ENCODE measurements at regions not wholly inside any gene's neighbourhood (a gene's known extent, or its start where the extent isn't known, plus 50 kb on each side); places are given as distances from the start of the nearest gene placed in this dataset.

- TF ChIP-seq NCOR1 (IDR thresholded peaks at IDR 0.05) = peak; percentile 81
- TF ChIP-seq PKNOX1 (IDR thresholded peaks at IDR 0.05) = peak; percentile 88
- peak; percentile 77 for TF ChIP-seq RFX1 (IDR thresholded peaks at IDR 0.05)
- no peak for TF ChIP-seq ZNF431 (CRISPR knock-in tag; IDR thresholded peaks at IDR 0.05)
- peak; percentile 91 for TF ChIP-seq RNF2 (IDR thresholded peaks at IDR 0.05)
- no peak for TF ChIP-seq PHB2 (IDR thresholded peaks at IDR 0.05; ENCODE audit: low read depth)
- TF ChIP-seq, protein P1, sequence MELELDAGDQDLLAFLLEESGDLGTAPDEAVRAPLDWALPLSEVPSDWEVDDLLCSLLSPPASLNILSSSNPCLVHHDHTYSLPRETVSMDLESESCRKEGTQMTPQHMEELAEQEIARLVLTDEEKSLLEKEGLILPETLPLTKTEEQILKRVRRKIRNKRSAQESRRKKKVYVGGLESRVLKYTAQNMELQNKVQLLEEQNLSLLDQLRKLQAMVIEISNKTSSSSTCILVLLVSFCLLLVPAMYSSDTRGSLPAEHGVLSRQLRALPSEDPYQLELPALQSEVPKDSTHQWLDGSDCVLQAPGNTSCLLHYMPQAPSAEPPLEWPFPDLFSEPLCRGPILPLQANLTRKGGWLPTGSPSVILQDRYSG (tag; conservative IDR thresholded peaks at IDR 0.05; ENCODE audit: low read depth) = no peak
- peak; percentile 52; the same call in 1 of the 2 replicates for TF ChIP-seq MECOM (CRISPR knock-in tag; IDR thresholded peaks at IDR 0.05)
- TF ChIP-seq JUND (IDR thresholded peaks at IDR 0.05; ENCODE audit: borderline replicate concordance, low read depth, low read length) = peak; percentile 62
- peak; percentile 63; the same call in 1 of the 3 replicates for TF ChIP-seq JUND (tag; IDR thresholded peaks at IDR 0.05; ENCODE audit: borderline replicate concordance, low read depth, low read length)
- TF ChIP-seq, protein P2, sequence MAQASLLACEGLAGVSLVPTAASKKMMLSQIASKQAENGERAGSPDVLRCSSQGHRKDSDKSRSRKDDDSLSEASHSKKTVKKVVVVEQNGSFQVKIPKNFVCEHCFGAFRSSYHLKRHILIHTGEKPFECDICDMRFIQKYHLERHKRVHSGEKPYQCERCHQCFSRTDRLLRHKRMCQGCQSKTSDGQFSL (CRISPR knock-in tag; IDR thresholded peaks at IDR 0.05) = peak; percentile 95
- TF ChIP-seq, protein P2 (tag; IDR thresholded peaks at IDR 0.05) = peak in 1 of 2 experiments; percentile 81; a peak in 2 of 4 replicates
- peak; percentile 84 for TF ChIP-seq DPF2 (IDR thresholded peaks at IDR 0.05)
- no peak for TF ChIP-seq ZC3H11A (IDR thresholded peaks at IDR 0.05; ENCODE audit: low read depth, low read length)
- TF ChIP-seq SMAD2 (IDR thresholded peaks at IDR 0.05; ENCODE audit: low read depth, low read length) = no peak
- no peak for TF ChIP-seq NR2C2 (CRISPR knock-in tag; IDR thresholded peaks at IDR 0.05)
- TF ChIP-seq NR2C2 (tag; IDR thresholded peaks at IDR 0.05) = peak; percentile 50
- TF ChIP-seq, protein P3, sequence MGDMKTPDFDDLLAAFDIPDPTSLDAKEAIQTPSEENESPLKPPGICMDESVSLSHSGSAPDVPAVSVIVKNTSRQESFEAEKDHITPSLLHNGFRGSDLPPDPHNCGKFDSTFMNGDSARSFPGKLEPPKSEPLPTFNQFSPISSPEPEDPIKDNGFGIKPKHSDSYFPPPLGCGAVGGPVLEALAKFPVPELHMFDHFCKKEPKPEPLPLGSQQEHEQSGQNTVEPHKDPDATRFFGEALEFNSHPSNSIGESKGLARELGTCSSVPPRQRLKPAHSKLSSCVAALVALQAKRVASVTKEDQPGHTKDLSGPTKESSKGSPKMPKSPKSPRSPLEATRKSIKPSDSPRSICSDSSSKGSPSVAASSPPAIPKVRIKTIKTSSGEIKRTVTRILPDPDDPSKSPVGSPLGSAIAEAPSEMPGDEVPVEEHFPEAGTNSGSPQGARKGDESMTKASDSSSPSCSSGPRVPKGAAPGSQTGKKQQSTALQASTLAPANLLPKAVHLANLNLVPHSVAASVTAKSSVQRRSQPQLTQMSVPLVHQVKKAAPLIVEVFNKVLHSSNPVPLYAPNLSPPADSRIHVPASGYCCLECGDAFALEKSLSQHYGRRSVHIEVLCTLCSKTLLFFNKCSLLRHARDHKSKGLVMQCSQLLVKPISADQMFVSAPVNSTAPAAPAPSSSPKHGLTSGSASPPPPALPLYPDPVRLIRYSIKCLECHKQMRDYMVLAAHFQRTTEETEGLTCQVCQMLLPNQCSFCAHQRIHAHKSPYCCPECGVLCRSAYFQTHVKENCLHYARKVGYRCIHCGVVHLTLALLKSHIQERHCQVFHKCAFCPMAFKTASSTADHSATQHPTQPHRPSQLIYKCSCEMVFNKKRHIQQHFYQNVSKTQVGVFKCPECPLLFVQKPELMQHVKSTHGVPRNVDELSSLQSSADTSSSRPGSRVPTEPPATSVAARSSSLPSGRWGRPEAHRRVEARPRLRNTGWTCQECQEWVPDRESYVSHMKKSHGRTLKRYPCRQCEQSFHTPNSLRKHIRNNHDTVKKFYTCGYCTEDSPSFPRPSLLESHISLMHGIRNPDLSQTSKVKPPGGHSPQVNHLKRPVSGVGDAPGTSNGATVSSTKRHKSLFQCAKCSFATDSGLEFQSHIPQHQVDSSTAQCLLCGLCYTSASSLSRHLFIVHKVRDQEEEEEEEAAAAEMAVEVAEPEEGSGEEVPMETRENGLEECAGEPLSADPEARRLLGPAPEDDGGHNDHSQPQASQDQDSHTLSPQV (IDR thresholded peaks at IDR 0.05) = peak; percentile 68
- peak; percentile 61 for TF ChIP-seq EGR1 (conservative IDR thresholded peaks at IDR 0.05)
- TF ChIP-seq, protein P4, sequence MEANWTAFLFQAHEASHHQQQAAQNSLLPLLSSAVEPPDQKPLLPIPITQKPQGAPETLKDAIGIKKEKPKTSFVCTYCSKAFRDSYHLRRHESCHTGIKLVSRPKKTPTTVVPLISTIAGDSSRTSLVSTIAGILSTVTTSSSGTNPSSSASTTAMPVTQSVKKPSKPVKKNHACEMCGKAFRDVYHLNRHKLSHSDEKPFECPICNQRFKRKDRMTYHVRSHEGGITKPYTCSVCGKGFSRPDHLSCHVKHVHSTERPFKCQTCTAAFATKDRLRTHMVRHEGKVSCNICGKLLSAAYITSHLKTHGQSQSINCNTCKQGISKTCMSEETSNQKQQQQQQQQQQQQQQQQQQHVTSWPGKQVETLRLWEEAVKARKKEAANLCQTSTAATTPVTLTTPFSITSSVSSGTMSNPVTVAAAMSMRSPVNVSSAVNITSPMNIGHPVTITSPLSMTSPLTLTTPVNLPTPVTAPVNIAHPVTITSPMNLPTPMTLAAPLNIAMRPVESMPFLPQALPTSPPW (CRISPR knock-in tag; IDR thresholded peaks at IDR 0.05) = peak; percentile 78
- TF ChIP-seq BRF1 (IDR thresholded peaks at IDR 0.05; ENCODE audit: borderline replicate concordance, extremely low read depth, insufficient read length) = no peak
These were observed 247.1 kb downstream of the BCOR start (continued) for GRCh38 chrX:39850630-39851152.
